Nephron (organoid): ENCODE measurements at regions not wholly inside any gene's neighbourhood (a gene's known extent, or its start where the extent isn't known, plus 50 kb on each side); places are given as distances from the start of the nearest gene placed in this dataset.

Experiments
- H3K27ac Mint-ChIP-seq, 3 experiments: 2 replicates each; pipeline ENCODE4 v1.8.0; 2020; ENCODE audit warnings: mixed read lengths in 3 of 3, mild to moderate bottlenecking in 2 of 3, moderate library complexity in 1 of 3
- H3K27me3 Mint-ChIP-seq: 2 replicates; pipeline ENCODE4 v1.8.0; 2021; ENCODE audit warnings: low read depth, mild to moderate bottlenecking, moderate library complexity, mixed read lengths
- H3K36me3 Mint-ChIP-seq: 2 replicates; pipeline ENCODE4 v1.8.0; 2020; ENCODE audit warnings: low read depth, mixed read lengths
- H3K4me1 Mint-ChIP-seq: 2 replicates; pipeline ENCODE4 v1.8.0; 2020; ENCODE audit warnings: mixed read lengths
- H3K4me3 Mint-ChIP-seq, 3 experiments: 2 replicates each; pipeline ENCODE4 v1.8.0; 2020; ENCODE audit warnings: mild to moderate bottlenecking in 3 of 3, mixed read lengths in 3 of 3, moderate library complexity in 2 of 3
- H3K9me3 Mint-ChIP-seq: 2 replicates; pipeline ENCODE4 v1.8.0; 2020; ENCODE audit warnings: mixed read lengths
- TF ChIP-seq, protein P1 (sequence below), 3 experiments: fragments of 200-600 bp; sonication (generic); IDR thresholded peaks; one replicate each; pipeline ENCODE4 v1.5.0; 2021; ENCODE audit warnings: antibody characterized with exemption in 3 of 3; ENCODE audit not compliant: unreplicated experiment in 3 of 3

DNA sequence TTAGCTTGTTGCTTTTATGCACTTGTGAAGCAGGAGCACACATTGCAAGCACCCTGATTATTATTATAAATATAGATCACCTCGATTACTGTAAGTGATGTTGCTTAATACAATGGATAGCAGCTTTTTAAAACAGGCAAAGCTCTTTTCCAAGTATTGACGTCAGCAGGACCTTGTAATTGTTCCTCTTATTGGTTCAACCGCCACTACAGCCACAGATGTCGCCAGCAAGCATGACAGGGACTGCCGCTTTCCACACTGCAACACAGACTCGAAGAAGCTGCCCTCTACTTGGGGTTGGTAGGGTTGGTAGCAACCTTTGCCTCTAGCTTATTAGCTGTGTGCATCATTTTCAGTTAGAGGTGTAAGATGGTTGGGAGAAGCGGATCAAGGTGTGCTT lies 167.6 kb downstream of the ZNF365 start:
- Mint-ChIP-seq H3K27me3 (no peaks in the 10 kb centered on the region), H3K9me3 (peaks cover 3% of the 10 kb centered on the region), H3K36me3 (no peaks in the 10 kb centered on the region), H3K4me3 (no peak overlapping the region), H3K4me1 (no peaks in the 10 kb centered on the region), H3K27ac (no peak overlapping the region)
- TF ChIP-seq, protein P1, sequence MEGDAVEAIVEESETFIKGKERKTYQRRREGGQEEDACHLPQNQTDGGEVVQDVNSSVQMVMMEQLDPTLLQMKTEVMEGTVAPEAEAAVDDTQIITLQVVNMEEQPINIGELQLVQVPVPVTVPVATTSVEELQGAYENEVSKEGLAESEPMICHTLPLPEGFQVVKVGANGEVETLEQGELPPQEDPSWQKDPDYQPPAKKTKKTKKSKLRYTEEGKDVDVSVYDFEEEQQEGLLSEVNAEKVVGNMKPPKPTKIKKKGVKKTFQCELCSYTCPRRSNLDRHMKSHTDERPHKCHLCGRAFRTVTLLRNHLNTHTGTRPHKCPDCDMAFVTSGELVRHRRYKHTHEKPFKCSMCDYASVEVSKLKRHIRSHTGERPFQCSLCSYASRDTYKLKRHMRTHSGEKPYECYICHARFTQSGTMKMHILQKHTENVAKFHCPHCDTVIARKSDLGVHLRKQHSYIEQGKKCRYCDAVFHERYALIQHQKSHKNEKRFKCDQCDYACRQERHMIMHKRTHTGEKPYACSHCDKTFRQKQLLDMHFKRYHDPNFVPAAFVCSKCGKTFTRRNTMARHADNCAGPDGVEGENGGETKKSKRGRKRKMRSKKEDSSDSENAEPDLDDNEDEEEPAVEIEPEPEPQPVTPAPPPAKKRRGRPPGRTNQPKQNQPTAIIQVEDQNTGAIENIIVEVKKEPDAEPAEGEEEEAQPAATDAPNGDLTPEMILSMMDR (IDR thresholded peaks at IDR 0.05; ENCODE audit: unreplicated experiment in 3 of 3), result no peak

DNA sequence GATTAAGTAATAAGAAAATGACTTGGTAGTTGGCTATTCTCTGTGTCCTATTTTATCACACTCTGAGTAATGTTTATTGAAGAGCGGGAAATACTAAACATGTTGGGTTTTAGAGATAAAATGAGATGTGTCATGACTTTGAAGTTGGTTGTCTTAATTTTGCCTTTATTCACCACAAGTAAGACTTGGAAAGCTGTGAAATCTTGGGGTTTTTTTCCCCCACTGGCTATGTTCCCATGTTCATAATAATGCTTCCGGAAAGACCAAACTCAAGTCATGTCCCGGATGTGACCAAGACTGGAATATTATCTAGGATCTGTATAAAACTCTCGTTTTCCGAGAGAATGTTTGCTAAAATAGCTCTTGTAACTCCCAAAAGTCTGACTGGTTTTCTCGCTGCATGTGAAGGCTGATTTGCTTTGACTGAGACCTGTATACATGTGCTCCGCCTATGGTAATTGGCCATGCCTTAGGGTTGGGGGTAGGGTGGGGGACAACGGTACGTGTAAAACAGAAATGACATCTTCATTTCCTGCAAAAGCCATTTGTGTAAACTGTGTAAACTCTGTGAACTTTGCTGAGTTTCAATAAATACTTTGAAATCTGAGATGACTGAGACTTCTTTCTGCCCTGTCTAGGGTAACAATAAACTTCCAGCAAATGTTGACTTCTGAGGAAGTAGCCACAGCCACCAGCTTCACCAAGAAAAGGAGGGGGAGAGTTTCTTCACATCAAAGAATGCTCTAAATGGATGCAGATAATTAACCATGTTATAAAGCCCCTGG lies 169.6 kb downstream of the ZNF365 start:
- Mint-ChIP-seq H3K36me3 (no peaks in the 10 kb centered on the region), H3K9me3 (no peaks in the 10 kb centered on the region), H3K4me1 (no peaks in the 10 kb centered on the region), H3K27me3 (no peaks in the 10 kb centered on the region), H3K4me3 (no peak overlapping the region), H3K27ac (no peak overlapping the region)
- TF ChIP-seq, protein P1 (IDR thresholded peaks at IDR 0.05; ENCODE audit: unreplicated experiment in 3 of 3), result no peak

DNA sequence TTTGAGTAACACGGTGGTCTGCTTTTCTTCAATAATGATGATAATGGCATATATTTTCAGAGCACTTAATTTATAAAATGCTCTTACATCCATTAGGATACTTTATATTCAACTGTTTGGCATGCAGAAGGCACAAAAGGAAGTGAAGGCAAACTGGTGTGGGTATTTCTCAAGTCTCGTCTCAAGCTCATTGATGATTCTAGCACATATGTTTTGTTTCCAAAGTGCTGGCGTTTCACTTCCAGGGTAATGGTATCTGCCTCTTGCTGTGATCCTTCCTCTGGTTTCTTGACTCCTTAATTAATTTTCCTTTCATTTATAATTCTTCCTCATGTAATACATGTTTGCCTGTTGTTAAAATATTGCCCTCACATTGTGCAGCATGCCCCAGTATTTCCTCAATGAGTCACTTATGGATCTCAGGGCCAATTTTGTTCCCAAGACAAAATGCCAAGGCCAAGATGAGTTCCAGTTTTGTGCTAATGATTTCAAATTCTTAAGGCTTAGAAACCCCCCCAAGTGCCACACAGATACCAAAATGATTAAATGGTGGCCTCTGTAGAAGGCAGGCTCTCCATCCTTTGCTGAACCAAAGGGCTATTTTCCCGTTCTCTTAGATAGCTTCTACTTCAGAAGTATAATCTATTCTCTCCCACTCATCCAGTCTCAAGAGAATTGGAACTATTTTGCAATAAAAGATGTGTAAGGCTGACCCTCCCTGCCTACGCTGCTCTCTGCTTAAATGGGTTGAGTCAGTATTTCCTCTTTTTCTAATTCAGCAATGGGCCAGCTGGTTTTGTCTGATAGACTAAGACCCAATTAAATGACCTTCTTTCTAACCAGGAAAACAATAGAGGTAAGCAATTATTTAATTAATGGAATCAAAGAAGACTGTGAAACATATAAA lies 171.2 kb downstream of the ZNF365 start:
- peak overlapping the region in 1 of 3 experiments; percentile 61 for H3K27ac Mint-ChIP-seq
- H3K9me3 Mint-ChIP-seq, result no peaks in the 10 kb centered on the region
- H3K4me3 Mint-ChIP-seq, result no peak overlapping the region
- no peaks in the 10 kb centered on the region for H3K36me3 Mint-ChIP-seq
- TF ChIP-seq, protein P1 (IDR thresholded peaks at IDR 0.05; ENCODE audit: unreplicated experiment in 3 of 3), result no peak
- H3K27me3 Mint-ChIP-seq, result no peaks in the 10 kb centered on the region
- H3K4me1 Mint-ChIP-seq, result no peaks in the 10 kb centered on the region

DNA sequence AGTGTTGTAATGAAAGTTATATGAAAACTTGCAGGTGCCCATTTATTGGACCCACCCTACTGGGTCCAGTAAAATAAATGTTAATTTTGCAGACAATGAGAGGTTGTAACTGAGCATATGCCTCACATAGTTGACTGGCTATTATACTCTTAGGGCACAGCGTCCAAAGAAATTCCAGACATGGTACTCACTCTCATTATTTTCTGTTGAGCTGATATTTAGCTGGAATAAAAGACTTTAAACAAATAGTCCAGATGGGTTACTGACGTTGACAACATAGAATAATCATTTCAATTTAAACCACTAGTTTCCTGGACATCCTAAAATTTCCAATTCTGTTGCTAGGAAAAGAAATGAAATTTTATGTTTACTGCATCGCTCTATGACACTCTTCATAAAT lies 174.5 kb downstream of the ZNF365 start:
- TF ChIP-seq, protein P1 (IDR thresholded peaks at IDR 0.05; ENCODE audit: unreplicated experiment in 3 of 3), result no peak
- Mint-ChIP-seq H3K27me3 (no peaks in the 10 kb centered on the region), H3K4me3 (no peak overlapping the region), H3K27ac (no peak overlapping the region), H3K4me1 (no peaks in the 10 kb centered on the region), H3K36me3 (no peaks in the 10 kb centered on the region), H3K9me3 (no peaks in the 10 kb centered on the region)

DNA sequence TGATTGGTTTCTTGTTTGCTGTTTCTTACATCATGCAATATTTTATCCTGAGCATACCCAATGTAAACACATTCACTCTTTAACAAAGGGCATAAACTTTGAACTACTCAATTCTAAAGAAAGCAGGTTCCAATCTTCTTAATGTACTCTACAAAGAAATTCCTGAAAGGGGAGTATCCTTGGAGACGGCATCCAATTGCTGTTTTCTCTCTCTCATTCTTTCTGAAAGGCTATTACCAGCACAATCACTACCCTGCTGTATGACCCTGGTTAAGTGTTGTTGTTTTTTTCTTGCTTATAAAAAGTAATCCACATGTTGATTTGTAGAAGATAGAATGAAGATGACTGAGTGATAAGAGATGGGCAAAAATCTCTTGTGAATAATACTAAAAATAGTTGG lies 176.0 kb downstream of the ZNF365 start:
- TF ChIP-seq, protein P1 (IDR thresholded peaks at IDR 0.05; ENCODE audit: unreplicated experiment in 3 of 3), result no peak
- no peaks in the 10 kb centered on the region for H3K9me3 Mint-ChIP-seq
- no peaks in the 10 kb centered on the region for H3K4me1 Mint-ChIP-seq
- H3K4me3 Mint-ChIP-seq, result no peak overlapping the region
- no peaks in the 10 kb centered on the region for H3K36me3 Mint-ChIP-seq
- H3K27ac Mint-ChIP-seq, result no peak overlapping the region
- H3K27me3 Mint-ChIP-seq, result no peaks in the 10 kb centered on the region
